GM10266 (cell line): ENCODE measurements at regions not wholly inside any gene's neighbourhood (a gene's known extent, or its start where the extent isn't known, plus 50 kb on each side); places are given as distances from the start of the nearest gene placed in this dataset.
"Not testable (repeated sequence)": the region's sequence is repeated elsewhere in the genome, so short reads cannot be mapped to it uniquely, and the experiment has no call there.

ENCODE experiments used
- DNase-seq: peaks from one replicate; pipeline ENCODE4 v3.0.0; 2012; ENCODE audit errors: extremely low spot score
- CTCF ChIP-seq: IDR thresholded peaks from 2 replicates; pipeline ENCODE4 v1.5.1; 2012; ENCODE audit warnings: mild to moderate bottlenecking, low read depth; ENCODE audit not compliant: control insufficient read depth, insufficient read depth; ENCODE audit errors: missing control alignments

GRCh38 chr12:131318045-131318685, 364.5 kb downstream of the ADGRD1 start:
- no peak for TF ChIP-seq CTCF
- no peak for DNase-seq

GRCh38 chr12:131321988-131322387, 368.3 kb downstream of the ADGRD1 start:
- no peak for TF ChIP-seq CTCF
- no peak for DNase-seq

- DNase-seq, result not testable (repeated sequence)
These were observed 368.8 kb downstream of the ADGRD1 start for GRCh38 chr12:131322460-131322859.

GRCh38 chr12:131323879-131324278, 370.2 kb downstream of the ADGRD1 start:
- no peak for TF ChIP-seq CTCF
- no peak for DNase-seq

DNA sequence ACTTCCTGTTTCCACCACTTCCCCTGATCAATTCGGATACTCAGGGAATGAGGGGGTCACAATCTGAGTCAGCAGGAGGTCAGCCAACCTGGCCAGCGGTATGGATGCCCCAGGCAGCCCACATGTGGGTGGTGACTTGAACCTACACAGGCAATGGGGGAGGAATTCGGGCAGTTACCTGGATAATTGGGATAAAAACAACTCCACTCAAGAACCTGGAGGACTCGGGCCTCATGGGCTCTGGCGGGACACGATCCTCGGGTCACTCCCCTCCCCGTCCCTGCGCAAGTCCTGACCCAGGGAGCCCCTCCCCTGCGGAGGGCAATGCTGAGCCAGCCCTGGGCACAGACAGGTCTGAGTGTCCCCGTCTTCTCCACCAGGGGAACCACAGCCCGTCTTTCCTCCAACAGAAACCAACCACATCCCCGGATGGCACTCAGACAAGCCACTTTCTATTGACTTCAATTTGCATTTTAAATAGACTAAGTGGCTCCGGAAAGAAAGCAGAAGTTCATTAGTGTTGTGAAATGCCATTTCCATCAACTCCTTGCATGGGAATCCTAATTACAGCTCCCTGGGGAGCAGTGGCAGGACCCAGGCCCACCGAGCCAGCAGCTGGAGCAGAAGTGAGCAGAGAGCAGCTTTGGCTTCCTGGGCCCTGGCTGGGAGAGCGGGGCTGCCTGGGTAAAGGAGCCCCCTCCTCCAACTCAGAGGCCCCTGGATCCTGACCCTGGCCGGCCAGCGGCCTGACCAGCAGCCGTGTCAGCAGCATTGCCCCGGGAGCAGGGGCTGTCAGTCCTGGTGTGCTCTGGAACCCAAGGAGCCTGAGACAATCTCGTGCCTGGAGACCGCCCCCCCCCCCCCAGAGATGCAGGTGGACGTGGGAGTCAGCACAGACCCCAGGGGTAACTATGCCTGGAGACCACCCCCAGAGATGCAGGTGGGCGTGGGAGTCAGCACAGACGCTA, 374.1 kb downstream of the ADGRD1 start:
- no peak for TF ChIP-seq CTCF
- DNase-seq, result no peak

DNA sequence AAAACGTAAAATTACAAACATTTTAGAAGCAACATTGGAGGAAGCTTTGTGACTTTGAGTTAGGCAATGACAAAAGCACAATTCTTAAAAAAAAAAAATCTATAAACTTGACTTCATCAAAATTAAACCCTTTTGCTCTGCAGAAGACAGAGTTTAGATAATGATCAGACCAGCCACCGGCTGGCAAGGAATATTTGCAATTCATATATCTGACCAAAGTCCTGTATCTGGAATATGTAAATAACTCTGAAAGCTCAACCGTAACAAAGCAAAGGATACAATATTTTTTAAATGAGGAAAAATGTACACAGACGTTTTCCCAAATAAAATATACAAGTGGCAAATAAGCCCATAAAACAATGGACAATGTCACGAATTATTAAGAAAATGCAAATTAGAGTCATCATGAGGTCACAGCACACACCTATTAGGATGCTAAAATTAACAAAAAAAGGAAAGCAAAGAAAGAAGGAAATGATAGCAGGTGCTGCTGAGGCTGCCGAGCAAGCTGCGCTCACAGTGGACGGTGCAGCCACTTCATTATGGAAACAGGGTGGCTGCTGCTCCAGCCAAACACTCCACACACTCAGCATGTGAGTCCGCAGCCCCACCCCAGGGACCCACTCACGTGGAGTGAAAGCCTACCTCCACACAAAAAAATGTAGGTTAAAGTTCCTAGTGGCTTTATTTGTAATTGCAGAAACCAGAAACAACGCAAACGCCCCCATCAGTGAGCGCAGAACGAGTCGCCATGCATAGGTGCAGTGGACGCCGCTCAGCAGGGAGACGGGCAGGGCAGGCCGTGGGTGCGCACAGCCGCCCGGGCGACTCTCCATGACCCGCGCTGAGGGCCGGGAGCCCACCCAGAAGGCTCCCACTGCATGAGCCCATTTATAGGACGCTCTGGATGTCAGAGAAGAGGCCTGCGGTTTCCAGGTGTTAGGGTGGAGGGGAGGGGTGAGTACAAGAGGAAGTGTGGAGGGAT, 375.4 kb downstream of the ADGRD1 start:
- not testable (repeated sequence) for DNase-seq

- DNase-seq, result no peak
- TF ChIP-seq CTCF, result no peak
These were observed 376.6 kb downstream of the ADGRD1 start for GRCh38 chr12:131330106-131330815.
